Activated B cell treated with CpG ODN at 0.5 μM for 24 hours (primary cell): ENCODE measurements at regions not wholly inside any gene's neighbourhood (a gene's known extent, or its start where the extent isn't known, plus 50 kb on each side); places are given as distances from the start of the nearest gene placed in this dataset.

Source experiments
- ATAC-seq: fragments of 200-7000 bp; cut with Tn5 transposase; one replicate; pipeline ENCODE4 v1.10.0; 2021; ENCODE audit warnings: low read depth, mild to moderate bottlenecking, moderate library complexity
- CTCF ChIA-PET: fragments of 350-600 bp; sonication (Branson Sonifier 250); formaldehyde crosslinking; loops from one replicate; lab custom pipeline; 2021; ENCODE audit warnings: antibody characterized with exemption; lab: Charles Lee
- POLR2A ChIA-PET: fragments of 350-600 bp; sonication (Branson Sonifier 250); formaldehyde crosslinking; loops from one replicate; lab custom pipeline; 2021; ENCODE audit warnings: antibody characterized with exemption; lab: Charles Lee
- DNase-seq: peaks from one replicate; pipeline ENCODE4 v3.0.0; 2022
- H3K27ac Mint-ChIP-seq: one replicate; pipeline ENCODE4 v1.8.0; 2020; ENCODE audit warnings: mixed read lengths
- H3K27me3 Mint-ChIP-seq: one replicate; pipeline ENCODE4 v1.8.0; 2021; ENCODE audit warnings: mixed read lengths
- H3K36me3 Mint-ChIP-seq: one replicate; pipeline ENCODE4 v1.8.0; 2021; ENCODE audit warnings: low read depth, mixed read lengths
- H3K4me1 Mint-ChIP-seq: one replicate; pipeline ENCODE4 v1.8.0; 2021; ENCODE audit warnings: mixed read lengths
- H3K4me3 Mint-ChIP-seq: one replicate; pipeline ENCODE4 v1.8.0; 2020; ENCODE audit warnings: mild to moderate bottlenecking, mixed read lengths
- H3K9me3 Mint-ChIP-seq: one replicate; pipeline ENCODE4 v1.8.0; 2020; ENCODE audit warnings: mixed read lengths
- CTCF ChIP-seq: fragments of 200-600 bp; IDR thresholded peaks from one replicate; pipeline ENCODE4 v1.8.0; 2022; ENCODE audit warnings: antibody characterized with exemption, mild to moderate bottlenecking
- intact Hi-C: fragments of 100-400 bp; cut with micrococcal nuclease; formaldehyde crosslinking; loops from one replicate; pipeline ENCODE4 v1.15.1; 2024

GRCh38 chr15:96549136-96549535 lies 218.6 kb downstream of the NR2F2 start:
- ChIA-PET POLR2A (no interaction called here), CTCF (no interaction called here)
- Mint-ChIP-seq H3K27me3 (no peaks in the 10 kb centered on the region), H3K27ac (no peak overlapping the region), H3K4me3 (no peak overlapping the region), H3K9me3 (no peaks in the 10 kb centered on the region), H3K36me3 (no peaks in the 10 kb centered on the region), H3K4me1 (no peaks in the 10 kb centered on the region)
- ATAC-seq, result no peak
- intact Hi-C loops, result no loop called here
- no peak for TF ChIP-seq CTCF
- no peak for DNase-seq

GRCh38 chr15:96551196-96551595 lies 220.7 kb downstream of the NR2F2 start:
- no peak for ATAC-seq
- no peak for TF ChIP-seq CTCF
- Mint-ChIP-seq H3K36me3 (no peaks in the 10 kb centered on the region), H3K9me3 (no peaks in the 10 kb centered on the region), H3K4me1 (no peaks in the 10 kb centered on the region), H3K4me3 (no peak overlapping the region), H3K27ac (no peak overlapping the region), H3K27me3 (no peaks in the 10 kb centered on the region)
- no peak for DNase-seq
- intact Hi-C loops, result no loop called here
- POLR2A ChIA-PET, result no interaction called here
- CTCF ChIA-PET, result no interaction called here

- Mint-ChIP-seq H3K9me3 (no peaks in the 10 kb centered on the region), H3K4me1 (no peaks in the 10 kb centered on the region), H3K4me3 (no peak overlapping the region), H3K27ac (no peak overlapping the region), H3K27me3 (no peaks in the 10 kb centered on the region), H3K36me3 (no peaks in the 10 kb centered on the region)
- intact Hi-C loops, result no loop called here
- no peak for TF ChIP-seq CTCF
- POLR2A ChIA-PET, result no interaction called here
- DNase-seq (no peak), ATAC-seq (no peak)
- CTCF ChIA-PET, result no interaction called here
Measured at GRCh38 chr15:96551722-96552121, 221.2 kb downstream of the NR2F2 start.

- H3K36me3 Mint-ChIP-seq, result no peaks in the 10 kb centered on the region
Measured at GRCh38 chr15:96553006-96553405, 222.5 kb downstream of the NR2F2 start.

GRCh38 chr15:96553451-96553850 lies 223.0 kb downstream of the NR2F2 start:
- Mint-ChIP-seq H3K27ac (no peak overlapping the region), H3K4me3 (no peak overlapping the region), H3K9me3 (no peaks in the 10 kb centered on the region), H3K27me3 (no peaks in the 10 kb centered on the region), H3K36me3 (no peaks in the 10 kb centered on the region), H3K4me1 (no peaks in the 10 kb centered on the region)
- ATAC-seq, result no peak
- no peak for DNase-seq
- intact Hi-C loops, result no loop called here
- ChIA-PET POLR2A (no interaction called here), CTCF (no interaction called here)
- no peak for TF ChIP-seq CTCF

More at GRCh38 chr15:96553006-96553405, 222.5 kb downstream of the NR2F2 start:
- no peaks in the 10 kb centered on the region for H3K4me1 Mint-ChIP-seq
- no peak overlapping the region for H3K4me3 Mint-ChIP-seq
- intact Hi-C loops, result no loop called here
- H3K27ac Mint-ChIP-seq, result no peak overlapping the region
- H3K9me3 Mint-ChIP-seq, result no peaks in the 10 kb centered on the region
- no peaks in the 10 kb centered on the region for H3K27me3 Mint-ChIP-seq
- ChIA-PET CTCF (no interaction called here), POLR2A (no interaction called here)
- TF ChIP-seq CTCF, result no peak
- DNase-seq (no peak), ATAC-seq (no peak)
